ENCODE measurements at regions not wholly inside any gene's neighbourhood (a gene's known extent, or its start where the extent isn't known, plus 50 kb on each side); places are given as distances from the start of the nearest gene placed in this dataset.

- Histone ChIP-seq H3K27me3 (replicated peaks; ENCODE audit: control insufficient read depth, insufficient read depth, low read length) (no peaks in the 10 kb centered on the region), H3K4me3 (ENCODE audit: low read length) (no peak overlapping the region), H3K9me3 (ENCODE audit: control insufficient read depth, low read length) (no peaks in the 10 kb centered on the region), H3K9ac (ENCODE audit: low read length) (no peak overlapping the region), H3K36me3 (ENCODE audit: control insufficient read depth, insufficient read depth, low read length, severe bottlenecking) (no peaks in the 10 kb centered on the region), H3K4me1 (ENCODE audit: control insufficient read depth, insufficient read depth, low read length) (no peaks in the 10 kb centered on the region)
- DNase-seq (ENCODE audit: low read depth): no peak
These were observed 590.2 kb downstream of the SH2D4B start for GRCh38 chr10:81127931-81128330.

DNA sequence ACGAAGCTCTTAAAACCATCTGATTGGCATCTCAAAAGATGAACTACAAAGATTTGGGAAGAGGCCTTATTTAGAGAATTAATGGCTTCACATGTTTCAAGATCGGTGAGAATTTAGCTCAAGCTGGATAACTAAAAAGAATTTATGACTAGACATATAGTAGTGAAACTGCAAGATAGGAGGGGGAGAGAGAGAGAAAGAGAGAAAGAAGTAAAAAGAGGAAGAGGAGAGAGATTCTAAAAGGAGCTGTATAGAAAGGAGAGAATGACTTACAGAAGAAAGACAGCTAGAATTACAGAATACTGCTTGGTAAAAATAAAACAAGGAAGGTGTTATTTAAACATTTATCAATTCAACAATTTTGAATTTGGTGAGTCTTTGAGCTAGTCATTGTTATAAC lies 592.3 kb downstream of the SH2D4B start:
- H3K4me3 ChIP-seq (ENCODE audit: low read length): no peak overlapping the region
- no peaks in the 10 kb centered on the region for H3K9me3 ChIP-seq (ENCODE audit: control insufficient read depth, low read length)
- H3K9ac ChIP-seq (ENCODE audit: low read length): no peak overlapping the region
- no peaks in the 10 kb centered on the region for H3K36me3 ChIP-seq (ENCODE audit: control insufficient read depth, insufficient read depth, low read length, severe bottlenecking)
- no peak for DNase-seq (ENCODE audit: low read depth)
- H3K27me3 ChIP-seq (replicated peaks; ENCODE audit: control insufficient read depth, insufficient read depth, low read length): no peaks in the 10 kb centered on the region
- H3K4me1 ChIP-seq (ENCODE audit: control insufficient read depth, insufficient read depth, low read length): no peaks in the 10 kb centered on the region

GRCh38 chr10:81135851-81136250 lies 598.1 kb downstream of the SH2D4B start:
- Histone ChIP-seq H3K4me1 (ENCODE audit: control insufficient read depth, insufficient read depth, low read length) (no peaks in the 10 kb centered on the region), H3K9ac (ENCODE audit: low read length) (no peak overlapping the region), H3K9me3 (ENCODE audit: control insufficient read depth, low read length) (no peaks in the 10 kb centered on the region), H3K4me3 (ENCODE audit: low read length) (no peak overlapping the region), H3K27me3 (replicated peaks; ENCODE audit: control insufficient read depth, insufficient read depth, low read length) (no peaks in the 10 kb centered on the region), H3K36me3 (ENCODE audit: control insufficient read depth, insufficient read depth, low read length, severe bottlenecking) (no peaks in the 10 kb centered on the region)
- DNase-seq (ENCODE audit: low read depth): no peak

DNA sequence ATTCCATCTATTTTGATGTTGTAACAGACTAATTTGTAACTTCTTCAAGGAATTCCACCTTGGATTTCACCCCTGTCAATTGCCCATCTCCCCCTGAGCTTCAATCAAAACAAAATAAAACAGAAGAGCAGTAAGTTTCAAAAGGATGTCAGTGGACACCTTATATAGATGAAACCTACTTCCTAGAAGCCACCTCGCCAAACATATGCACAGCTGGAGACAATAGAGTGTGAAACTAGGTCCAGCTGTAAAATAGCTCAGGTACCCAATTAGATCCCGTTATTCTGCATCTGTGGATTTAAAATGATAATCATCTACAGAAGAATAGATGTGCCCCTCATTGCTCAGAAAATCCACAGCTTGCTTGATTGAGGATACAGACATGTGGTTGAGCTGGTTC lies 598.6 kb downstream of the SH2D4B start:
- Histone ChIP-seq H3K36me3 (ENCODE audit: control insufficient read depth, insufficient read depth, low read length, severe bottlenecking) (no peaks in the 10 kb centered on the region), H3K4me1 (ENCODE audit: control insufficient read depth, insufficient read depth, low read length) (no peaks in the 10 kb centered on the region), H3K9ac (ENCODE audit: low read length) (no peak overlapping the region), H3K4me3 (ENCODE audit: low read length) (no peak overlapping the region), H3K27me3 (replicated peaks; ENCODE audit: control insufficient read depth, insufficient read depth, low read length) (no peaks in the 10 kb centered on the region), H3K9me3 (ENCODE audit: control insufficient read depth, low read length) (no peaks in the 10 kb centered on the region)
- DNase-seq (ENCODE audit: low read depth): no peak

- Histone ChIP-seq H3K36me3 (ENCODE audit: control insufficient read depth, insufficient read depth, low read length, severe bottlenecking) (no peaks in the 10 kb centered on the region), H3K4me1 (ENCODE audit: control insufficient read depth, insufficient read depth, low read length) (no peaks in the 10 kb centered on the region), H3K9ac (ENCODE audit: low read length) (no peak overlapping the region), H3K4me3 (ENCODE audit: low read length) (no peak overlapping the region), H3K27me3 (replicated peaks; ENCODE audit: control insufficient read depth, insufficient read depth, low read length) (no peaks in the 10 kb centered on the region), H3K9me3 (ENCODE audit: control insufficient read depth, low read length) (no peaks in the 10 kb centered on the region)
- DNase-seq (ENCODE audit: low read depth): no peak
These were observed 608.3 kb downstream of the SH2D4B start for GRCh38 chr10:81145975-81146374.

GRCh38 chr10:81146436-81146835 lies 608.7 kb downstream of the SH2D4B start:
- H3K9ac ChIP-seq (ENCODE audit: low read length): no peak overlapping the region
- no peak for DNase-seq (ENCODE audit: low read depth)
- no peak overlapping the region for H3K4me3 ChIP-seq (ENCODE audit: low read length)

DNA sequence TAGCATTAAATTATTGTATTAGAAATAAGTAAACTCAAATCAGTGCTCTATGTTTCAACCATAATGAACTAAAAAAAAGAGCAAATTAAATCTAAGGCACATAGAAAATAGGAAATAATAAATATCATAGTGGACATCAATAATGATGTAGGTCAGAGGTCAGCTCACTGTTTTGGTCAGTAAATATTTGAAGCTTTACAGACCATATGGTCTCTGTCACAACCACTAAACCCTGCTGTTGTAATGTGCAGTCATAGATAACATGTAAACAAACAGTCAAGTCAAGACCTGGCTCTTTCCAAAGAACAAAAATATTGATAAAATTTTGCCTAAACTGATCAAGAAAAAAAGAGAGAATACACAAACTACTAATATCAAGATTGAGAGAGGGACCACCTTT lies 615.0 kb downstream of the SH2D4B start:
- DNase-seq (ENCODE audit: low read depth): no peak
- no peak overlapping the region for H3K9ac ChIP-seq (ENCODE audit: low read length)
- no peaks in the 10 kb centered on the region for H3K9me3 ChIP-seq (ENCODE audit: control insufficient read depth, low read length)
- no peaks in the 10 kb centered on the region for H3K36me3 ChIP-seq (ENCODE audit: control insufficient read depth, insufficient read depth, low read length, severe bottlenecking)
- no peaks in the 10 kb centered on the region for H3K27me3 ChIP-seq (replicated peaks; ENCODE audit: control insufficient read depth, insufficient read depth, low read length)
- no peak overlapping the region for H3K4me3 ChIP-seq (ENCODE audit: low read length)
- H3K4me1 ChIP-seq (ENCODE audit: control insufficient read depth, insufficient read depth, low read length): no peaks in the 10 kb centered on the region

More at GRCh38 chr10:81146436-81146835, 608.7 kb downstream of the SH2D4B start:
- H3K36me3 ChIP-seq (ENCODE audit: control insufficient read depth, insufficient read depth, low read length, severe bottlenecking): no peaks in the 10 kb centered on the region
- no peaks in the 10 kb centered on the region for H3K27me3 ChIP-seq (replicated peaks; ENCODE audit: control insufficient read depth, insufficient read depth, low read length)
- H3K9me3 ChIP-seq (ENCODE audit: control insufficient read depth, low read length): no peaks in the 10 kb centered on the region
- H3K4me1 ChIP-seq (ENCODE audit: control insufficient read depth, insufficient read depth, low read length): no peaks in the 10 kb centered on the region

- no peaks in the 10 kb centered on the region for H3K27me3 ChIP-seq (replicated peaks; ENCODE audit: control insufficient read depth, insufficient read depth, low read length)
- no peak for DNase-seq (ENCODE audit: low read depth)
These were observed 620.0 kb downstream of the SH2D4B start for GRCh38 chr10:81157681-81158080.

GRCh38 chr10:81177651-81178244 lies 640.0 kb downstream of the SH2D4B start:
- Histone ChIP-seq H3K9me3 (ENCODE audit: control insufficient read depth, low read length) (peaks cover 14% of the 10 kb centered on the region), H3K4me3 (ENCODE audit: low read length) (no peak overlapping the region)

More at GRCh38 chr10:81157681-81158080, 620.0 kb downstream of the SH2D4B start:
- Histone ChIP-seq H3K9me3 (ENCODE audit: control insufficient read depth, low read length) (no peaks in the 10 kb centered on the region), H3K9ac (ENCODE audit: low read length) (no peak overlapping the region), H3K36me3 (ENCODE audit: control insufficient read depth, insufficient read depth, low read length, severe bottlenecking) (no peaks in the 10 kb centered on the region), H3K4me1 (ENCODE audit: control insufficient read depth, insufficient read depth, low read length) (no peaks in the 10 kb centered on the region), H3K4me3 (ENCODE audit: low read length) (no peak overlapping the region)

GRCh38 chr10:81179324-81179723 lies 641.6 kb downstream of the SH2D4B start:
- no peaks in the 10 kb centered on the region for H3K4me1 ChIP-seq (ENCODE audit: control insufficient read depth, insufficient read depth, low read length)
- H3K4me3 ChIP-seq (ENCODE audit: low read length): no peak overlapping the region
- H3K27me3 ChIP-seq (replicated peaks; ENCODE audit: control insufficient read depth, insufficient read depth, low read length): no peaks in the 10 kb centered on the region
- DNase-seq (ENCODE audit: low read depth): no peak
- no peak overlapping the region for H3K9ac ChIP-seq (ENCODE audit: low read length)
- H3K9me3 ChIP-seq (ENCODE audit: control insufficient read depth, low read length): peaks cover 14% of the 10 kb centered on the region
- H3K36me3 ChIP-seq (ENCODE audit: control insufficient read depth, insufficient read depth, low read length, severe bottlenecking): no peaks in the 10 kb centered on the region

More at GRCh38 chr10:81177651-81178244, 640.0 kb downstream of the SH2D4B start:
- Histone ChIP-seq H3K4me1 (ENCODE audit: control insufficient read depth, insufficient read depth, low read length) (no peaks in the 10 kb centered on the region), H3K36me3 (ENCODE audit: control insufficient read depth, insufficient read depth, low read length, severe bottlenecking) (no peaks in the 10 kb centered on the region), H3K27me3 (replicated peaks; ENCODE audit: control insufficient read depth, insufficient read depth, low read length) (no peaks in the 10 kb centered on the region), H3K9ac (ENCODE audit: low read length) (no peak overlapping the region)
- DNase-seq (ENCODE audit: low read depth): no peak

DNA sequence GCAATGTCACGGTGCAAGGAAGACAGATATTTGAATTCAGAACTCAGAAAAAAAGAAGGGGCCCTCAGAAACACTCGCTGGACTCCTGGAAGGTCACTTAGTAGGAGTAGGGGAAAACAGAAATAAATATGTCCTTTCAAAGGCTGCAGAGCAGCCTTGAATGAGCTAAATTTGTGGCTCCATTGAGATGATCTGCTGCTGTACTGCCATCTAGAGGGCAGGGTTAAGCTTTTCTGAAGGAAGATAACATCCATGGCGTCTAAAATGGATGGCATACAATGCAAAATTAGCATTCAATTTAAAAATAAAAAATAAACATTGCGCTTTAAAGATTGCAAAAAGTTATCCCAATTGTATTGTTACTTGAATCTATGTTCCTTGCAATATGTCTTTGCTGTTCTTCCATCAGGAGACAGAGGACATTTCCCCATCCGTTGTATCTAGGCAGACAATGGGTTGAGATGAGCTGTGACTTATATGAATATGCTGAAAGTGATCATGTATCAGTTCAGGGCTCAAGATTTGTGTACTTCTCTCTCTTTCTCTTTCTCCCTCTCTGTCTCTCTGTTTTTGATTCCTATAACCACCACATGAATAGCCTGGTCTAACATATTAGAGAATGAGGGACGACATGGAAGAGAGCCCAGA lies 642.2 kb downstream of the SH2D4B start:
- Histone ChIP-seq H3K27me3 (replicated peaks; ENCODE audit: control insufficient read depth, insufficient read depth, low read length) (no peaks in the 10 kb centered on the region), H3K36me3 (ENCODE audit: control insufficient read depth, insufficient read depth, low read length, severe bottlenecking) (no peaks in the 10 kb centered on the region), H3K9ac (ENCODE audit: low read length) (no peak overlapping the region), H3K4me3 (ENCODE audit: low read length) (no peak overlapping the region), H3K4me1 (ENCODE audit: control insufficient read depth, insufficient read depth, low read length) (no peaks in the 10 kb centered on the region), H3K9me3 (ENCODE audit: control insufficient read depth, low read length) (peaks cover 14% of the 10 kb centered on the region)
- DNase-seq (ENCODE audit: low read depth): no peak

DNA sequence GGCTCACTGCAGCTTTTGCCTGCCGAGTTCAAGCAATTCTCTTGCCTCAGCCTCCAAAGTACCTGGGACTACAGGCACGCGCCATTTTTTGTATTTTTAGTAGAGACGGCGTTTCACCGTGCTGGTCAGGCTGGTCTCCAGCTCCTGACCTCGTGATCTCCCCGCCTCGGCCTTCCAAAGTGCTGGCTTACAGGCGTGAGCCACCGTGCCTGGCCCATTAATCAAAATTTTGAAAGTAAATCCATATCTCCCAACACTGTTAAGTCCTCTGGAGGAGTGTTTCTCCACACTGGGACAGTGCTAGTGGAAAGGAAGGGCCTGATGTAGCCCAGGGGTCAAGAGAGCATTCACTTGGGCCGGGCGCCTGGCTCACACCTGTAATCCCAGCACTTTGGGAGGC lies 644.6 kb downstream of the SH2D4B start:
- no peak overlapping the region for H3K4me3 ChIP-seq (ENCODE audit: low read length)

More for the DNA sequence above, 644.6 kb downstream of the SH2D4B start:
- H3K9ac ChIP-seq (ENCODE audit: low read length): no peak overlapping the region
- H3K27me3 ChIP-seq (replicated peaks; ENCODE audit: control insufficient read depth, insufficient read depth, low read length): no peaks in the 10 kb centered on the region
- no peak for DNase-seq (ENCODE audit: low read depth)
- H3K4me1 ChIP-seq (ENCODE audit: control insufficient read depth, insufficient read depth, low read length): no peaks in the 10 kb centered on the region
- no peaks in the 10 kb centered on the region for H3K36me3 ChIP-seq (ENCODE audit: control insufficient read depth, insufficient read depth, low read length, severe bottlenecking)
- H3K9me3 ChIP-seq (ENCODE audit: control insufficient read depth, low read length): peaks cover 9% of the 10 kb centered on the region

Data from adipocyte (in vitro differentiated cells).